ENCODE measurements at regions not wholly inside any gene's neighbourhood (a gene's known extent, or its start where the extent isn't known, plus 50 kb on each side); places are given as distances from the start of the nearest gene placed in this dataset.

DNA sequence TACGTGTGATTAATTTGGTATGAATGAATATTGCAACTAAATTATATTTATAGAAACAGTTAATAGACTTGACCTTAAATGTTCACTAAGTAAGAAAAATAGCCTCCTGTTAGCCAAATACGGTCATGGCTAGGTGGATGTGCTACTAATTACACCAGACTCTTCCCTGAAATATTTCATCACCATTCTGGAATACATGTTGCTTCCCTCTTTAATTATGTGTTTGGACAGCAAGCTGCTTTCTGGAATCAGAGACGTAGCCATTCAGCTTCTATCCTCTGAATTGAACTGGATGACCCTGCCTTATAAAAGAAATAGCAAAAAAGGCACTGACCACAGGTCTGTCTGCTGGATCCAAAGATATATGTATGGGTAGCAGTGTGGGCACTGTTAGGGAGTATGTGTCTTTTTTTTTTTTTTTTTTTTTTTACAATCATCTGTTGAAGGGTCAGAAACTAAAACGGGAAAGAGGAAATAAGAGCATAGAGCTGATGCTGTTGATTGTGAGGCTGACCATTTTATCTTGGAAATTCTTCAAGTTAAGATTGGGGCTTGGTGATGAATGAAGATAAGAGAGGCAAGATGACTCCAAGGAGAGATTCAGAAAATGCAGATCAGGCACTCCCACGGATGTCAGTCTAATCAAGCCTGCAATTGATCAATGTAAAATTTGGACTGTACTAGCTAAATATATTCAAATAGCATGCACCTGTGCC is 283.2 kb upstream of the HSF2 start:
- H3K27ac ChIP-seq (ENCODE audit: low read depth, low read length, poor library complexity, severe bottlenecking), result no peak overlapping the region
- H3K27me3 ChIP-seq (ENCODE audit: insufficient read depth, low read length), result no peaks in the 10 kb centered on the region
- no peaks in the 10 kb centered on the region for H3K36me3 ChIP-seq (ENCODE audit: insufficient read depth, low read length)
- H3K9ac ChIP-seq (ENCODE audit: low read length), result no peak overlapping the region
- peaks cover 2% of the 10 kb centered on the region; the same call in 1 of the 2 replicates for H4K20me1 ChIP-seq (ENCODE audit: insufficient read depth, low read length)
- no peak overlapping the region for H3K4me3 ChIP-seq (ENCODE audit: low read depth, low read length, poor library complexity, severe bottlenecking)
- TF ChIP-seq EZH2 (IDR thresholded peaks at IDR 0.05; ENCODE audit: borderline replicate concordance, low read length) (no peak), CTCF (IDR thresholded peaks at IDR 0.05; ENCODE audit: low read length) (no peak)
- no peaks in the 10 kb centered on the region for H3K4me1 ChIP-seq (ENCODE audit: insufficient read depth, low read length, severe bottlenecking)
- no peak overlapping the region for H3K4me2 ChIP-seq (ENCODE audit: low read length)
- no peaks in the 10 kb centered on the region for H3F3A ChIP-seq (ENCODE audit: insufficient read depth, low read length)
- H3K9me2 ChIP-seq (ENCODE audit: low read depth, low read length), result no peaks in the 10 kb centered on the region
- no peaks in the 10 kb centered on the region for H3K9me3 ChIP-seq (ENCODE audit: low read length)
- H2AFZ ChIP-seq (ENCODE audit: low read length), result no peak overlapping the region
- H3K79me2 ChIP-seq (ENCODE audit: insufficient read depth, low read length), result no peaks in the 10 kb centered on the region

- H3K27me3 ChIP-seq (ENCODE audit: insufficient read depth, low read length), result no peaks in the 10 kb centered on the region
- H3K36me3 ChIP-seq (ENCODE audit: insufficient read depth, low read length), result no peaks in the 10 kb centered on the region
- no peaks in the 10 kb centered on the region for H3F3A ChIP-seq (ENCODE audit: insufficient read depth, low read length)
- no peak overlapping the region for H2AFZ ChIP-seq (ENCODE audit: low read length)
- no peaks in the 10 kb centered on the region for H3K79me2 ChIP-seq (ENCODE audit: insufficient read depth, low read length)
- H3K27ac ChIP-seq (ENCODE audit: low read depth, low read length, poor library complexity, severe bottlenecking), result no peak overlapping the region
- H3K9me2 ChIP-seq (ENCODE audit: low read depth, low read length), result no peaks in the 10 kb centered on the region
- peaks cover 2% of the 10 kb centered on the region; the same call in 1 of the 2 replicates for H4K20me1 ChIP-seq (ENCODE audit: insufficient read depth, low read length)
- H3K4me1 ChIP-seq (ENCODE audit: insufficient read depth, low read length, severe bottlenecking), result no peaks in the 10 kb centered on the region
- no peak overlapping the region for H3K9ac ChIP-seq (ENCODE audit: low read length)
- no peak overlapping the region for H3K4me2 ChIP-seq (ENCODE audit: low read length)
- TF ChIP-seq EZH2 (IDR thresholded peaks at IDR 0.05; ENCODE audit: borderline replicate concordance, low read length), result no peak
- TF ChIP-seq CTCF (IDR thresholded peaks at IDR 0.05; ENCODE audit: low read length), result no peak
- no peak overlapping the region for H3K4me3 ChIP-seq (ENCODE audit: low read depth, low read length, poor library complexity, severe bottlenecking)
- H3K9me3 ChIP-seq (ENCODE audit: low read length), result no peaks in the 10 kb centered on the region
Measured at GRCh38 chr6:122116835-122117627, 282.4 kb upstream of the HSF2 start.

- H3K4me1 ChIP-seq (ENCODE audit: insufficient read depth, low read length, severe bottlenecking), result no peaks in the 10 kb centered on the region
- H3K27ac ChIP-seq (ENCODE audit: low read depth, low read length, poor library complexity, severe bottlenecking), result no peak overlapping the region
- TF ChIP-seq CTCF (IDR thresholded peaks at IDR 0.05; ENCODE audit: low read length) (no peak), EZH2 (IDR thresholded peaks at IDR 0.05; ENCODE audit: borderline replicate concordance, low read length) (no peak)
- no peak overlapping the region for H3K4me3 ChIP-seq (ENCODE audit: low read depth, low read length, poor library complexity, severe bottlenecking)
- no peak overlapping the region for H3K4me2 ChIP-seq (ENCODE audit: low read length)
- no peaks in the 10 kb centered on the region for H3K79me2 ChIP-seq (ENCODE audit: insufficient read depth, low read length)
- no peaks in the 10 kb centered on the region for H3K9me3 ChIP-seq (ENCODE audit: low read length)
- no peaks in the 10 kb centered on the region for H3F3A ChIP-seq (ENCODE audit: insufficient read depth, low read length)
- H2AFZ ChIP-seq (ENCODE audit: low read length), result no peak overlapping the region
- peaks cover 2% of the 10 kb centered on the region; the same call in 1 of the 2 replicates for H4K20me1 ChIP-seq (ENCODE audit: insufficient read depth, low read length)
- no peaks in the 10 kb centered on the region for H3K9me2 ChIP-seq (ENCODE audit: low read depth, low read length)
- no peaks in the 10 kb centered on the region for H3K27me3 ChIP-seq (ENCODE audit: insufficient read depth, low read length)
- H3K36me3 ChIP-seq (ENCODE audit: insufficient read depth, low read length), result no peaks in the 10 kb centered on the region
- no peak overlapping the region for H3K9ac ChIP-seq (ENCODE audit: low read length)
Measured at GRCh38 chr6:122118945-122119506, 280.4 kb upstream of the HSF2 start.

Data from OCI-LY1 (cell line).